NT2/D1 (cell line): ENCODE measurements at regions not wholly inside any gene's neighbourhood (a gene's known extent, or its start where the extent isn't known, plus 50 kb on each side); places are given as distances from the start of the nearest gene placed in this dataset.

ENCODE experiments used
- SUZ12 ChIP-seq: IDR thresholded peaks from 2 replicates; pipeline ENCODE4 v1.6.1; 2011; ENCODE audit not compliant: insufficient read length, insufficient read depth; ENCODE audit errors: extremely low read depth
- ZNF274 ChIP-seq: IDR thresholded peaks from 2 replicates; pipeline ENCODE4 v1.6.1; 2011; ENCODE audit warnings: mild to moderate bottlenecking, low read depth, low read length

GRCh38 chr9:13444245-13445102 is 165.0 kb upstream of the MPDZ start:
- no peak for TF ChIP-seq SUZ12
- TF ChIP-seq ZNF274: no peak
